Osteoblast (primary cell): ENCODE measurements at regions not wholly inside any gene's neighbourhood (a gene's known extent, or its start where the extent isn't known, plus 50 kb on each side); places are given as distances from the start of the nearest gene placed in this dataset.
A peak's percentile ranks its signal among the peaks of the same experiment; 100 is the strongest.

Experiments used
- DNase-seq: peaks from one replicate; pipeline ENCODE4 v3.0.0; 2011; ENCODE audit warnings: low spot score, mixed read lengths; ENCODE audit not compliant: insufficient read length; ENCODE audit errors: missing footprints
- H2AFZ ChIP-seq: 2 replicates; pipeline ENCODE4 v1.6.0; 2011; ENCODE audit warnings: mild to moderate bottlenecking, low read length
- H3K27ac ChIP-seq: 2 replicates; pipeline ENCODE4 v1.5.1; 2011; ENCODE audit warnings: mild to moderate bottlenecking, low read depth, low read length, moderate library complexity
- H3K27me3 ChIP-seq: 2 replicates; pipeline ENCODE4 v1.6.0; 2012; ENCODE audit warnings: mild to moderate bottlenecking, control low read depth, inconsistent platforms, low read length, moderate library complexity; ENCODE audit not compliant: insufficient read depth
- H3K36me3 ChIP-seq: 2 replicates; pipeline ENCODE4 v1.5.1; 2011; ENCODE audit warnings: mild to moderate bottlenecking, low read length, control low read depth, moderate library complexity; ENCODE audit not compliant: insufficient read depth
- H3K4me1 ChIP-seq: 2 replicates; pipeline ENCODE4 v1.5.1; 2011; ENCODE audit warnings: mild to moderate bottlenecking, low read length, control low read depth, moderate library complexity; ENCODE audit not compliant: insufficient read depth
- H3K4me2 ChIP-seq: 2 replicates; pipeline ENCODE4 v1.6.0; 2011; ENCODE audit warnings: mild to moderate bottlenecking, low read length; ENCODE audit not compliant: insufficient read depth
- H3K4me3 ChIP-seq: fragments of 200-600 bp; sonication (generic); 3 replicates; pipeline ENCODE4 v1.5.1; 2012; ENCODE audit warnings: mild to moderate bottlenecking, low read length, inconsistent platforms; ENCODE audit not compliant: insufficient read depth
- H3K79me2 ChIP-seq: 2 replicates; pipeline ENCODE4 v1.6.0; 2012; ENCODE audit warnings: mild to moderate bottlenecking, low read length, control low read depth, inconsistent platforms; ENCODE audit not compliant: insufficient read depth
- H3K9me3 ChIP-seq: 2 replicates; pipeline ENCODE4 v1.5.1; 2011; ENCODE audit warnings: low read depth, low read length, control low read depth
- H4K20me1 ChIP-seq: 2 replicates; pipeline ENCODE4 v1.6.0; 2012; ENCODE audit warnings: mild to moderate bottlenecking, low read length, control low read depth; ENCODE audit not compliant: insufficient read depth
- CTCF ChIP-seq: IDR thresholded peaks from 2 replicates; pipeline ENCODE4 v1.5.1; 2011; ENCODE audit warnings: mild to moderate bottlenecking, low read depth, low read length, moderate library complexity; ENCODE audit errors: extremely low read depth

GRCh38 chr7:85565276-85565675 lies 378.4 kb upstream of the SEMA3D start:
- TF ChIP-seq CTCF, result no peak
- Histone ChIP-seq H3K4me2 (no peak overlapping the region), H3K4me3 (no peak overlapping the region), H3K36me3 (no peaks in the 10 kb centered on the region), H3K79me2 (no peaks in the 10 kb centered on the region), H3K4me1 (no peaks in the 10 kb centered on the region), H3K27ac (no peak overlapping the region), H4K20me1 (no peaks in the 10 kb centered on the region), H3K27me3 (no peaks in the 10 kb centered on the region), H2AFZ (no peak overlapping the region), H3K9me3 (no peaks in the 10 kb centered on the region)
- DNase-seq, result no peak

GRCh38 chr7:85564861-85565260 lies 378.0 kb upstream of the SEMA3D start:
- Histone ChIP-seq H3K36me3 (no peaks in the 10 kb centered on the region), H3K27ac (no peak overlapping the region), H3K79me2 (no peaks in the 10 kb centered on the region), H3K4me3 (no peak overlapping the region), H3K27me3 (no peaks in the 10 kb centered on the region), H3K9me3 (no peaks in the 10 kb centered on the region), H4K20me1 (no peaks in the 10 kb centered on the region), H3K4me2 (no peak overlapping the region), H3K4me1 (no peaks in the 10 kb centered on the region), H2AFZ (no peak overlapping the region)
- no peak for DNase-seq
- TF ChIP-seq CTCF, result no peak

- H3K27ac ChIP-seq, result no peak overlapping the region
- H3K27me3 ChIP-seq, result no peaks in the 10 kb centered on the region
- no peaks in the 10 kb centered on the region for H3K4me1 ChIP-seq
- no peaks in the 10 kb centered on the region for H3K79me2 ChIP-seq
- no peaks in the 10 kb centered on the region for H3K9me3 ChIP-seq
- no peak for DNase-seq
- H3K4me3 ChIP-seq, result no peak overlapping the region
- no peaks in the 10 kb centered on the region for H3K36me3 ChIP-seq
- H3K4me2 ChIP-seq, result no peak overlapping the region
- no peaks in the 10 kb centered on the region for H4K20me1 ChIP-seq
- H2AFZ ChIP-seq, result no peak overlapping the region
- TF ChIP-seq CTCF, result no peak
These were observed 374.9 kb upstream of the SEMA3D start for GRCh38 chr7:85561706-85562105.

GRCh38 chr7:85554236-85555178 lies 367.7 kb upstream of the SEMA3D start:
- Histone ChIP-seq H3K27me3 (no peaks in the 10 kb centered on the region), H3K4me3 (no peak overlapping the region), H3K9me3 (no peaks in the 10 kb centered on the region), H3K4me1 (no peaks in the 10 kb centered on the region), H3K4me2 (no peak overlapping the region), H2AFZ (no peak overlapping the region), H3K36me3 (no peaks in the 10 kb centered on the region), H3K27ac (no peak overlapping the region), H4K20me1 (no peaks in the 10 kb centered on the region), H3K79me2 (no peaks in the 10 kb centered on the region)
- DNase-seq, result no peak
- TF ChIP-seq CTCF, result peak; percentile 68
